HEK293T (cell line): ENCODE measurements at regions not wholly inside any gene's neighbourhood (a gene's known extent, or its start where the extent isn't known, plus 50 kb on each side); places are given as distances from the start of the nearest gene placed in this dataset.

ENCODE experiments used
- CTBP1 ChIP-seq: fragments of 450-650 bp; IDR thresholded peaks from 2 replicates; pipeline ENCODE4 v1.6.1; 2016; ENCODE audit warnings: borderline replicate concordance
- FOXK2 ChIP-seq: fragments of 450-650 bp; IDR thresholded peaks from 2 replicates; pipeline ENCODE4 v1.6.1; 2016; ENCODE audit warnings: mild to moderate bottlenecking
- L3MBTL2 ChIP-seq: fragments of 450-650 bp; conservative IDR thresholded peaks from 2 replicates; pipeline ENCODE4 v1.6.1; 2016; ENCODE audit warnings: mild to moderate bottlenecking

- TF ChIP-seq CTBP1 (no peak), L3MBTL2 (no peak), FOXK2 (no peak)
Measured at GRCh38 chr6:88494401-88495140, 328.4 kb upstream of the CNR1 start.
